Spleen (tissue), 11 donors: ENCODE measurements at regions not wholly inside any gene's neighbourhood (a gene's known extent, or its start where the extent isn't known, plus 50 kb on each side); places are given as distances from the start of the nearest gene placed in this dataset.

ENCODE experiments used
- DNase-seq: peaks from one replicate; pipeline ENCODE4 v3.0.0-alpha.2; 2020
- H3K27ac ChIP-seq, 8 donors: fragments of 200-600 bp; sonication (generic) in 7 of 8; 1 replicate in 4 of 8; 2 replicates in 4 of 8; pipeline versions ENCODE4 v1.5.0 to v1.8.0; 2016 to 2021; ENCODE audit warnings: inconsistent platforms in 4 of 8, mild to moderate bottlenecking in 4 of 8, moderate library complexity in 1 of 8
- H3K27me3 ChIP-seq, 7 donors: fragments of 200-600 bp; sonication (generic) in 6 of 7; replicated peaks in 1 of 7; 1 replicate in 4 of 7; 2 replicates in 3 of 7; pipeline versions ENCODE4 v1.5.0 to v1.8.0; 2016 to 2021; ENCODE audit warnings: inconsistent platforms in 3 of 7, mild to moderate bottlenecking in 1 of 7
- H3K36me3 ChIP-seq, 6 donors: fragments of 200-600 bp; sonication (generic) in 5 of 6; 1 replicate in 4 of 6; 2 replicates in 2 of 6; pipeline versions ENCODE4 v1.5.0 to v1.8.0; 2016 to 2021; ENCODE audit warnings: inconsistent platforms in 2 of 6
- H3K4me1 ChIP-seq, 6 donors: fragments of 200-600 bp; sonication (generic) in 5 of 6; 1 replicate in 3 of 6; 2 replicates in 3 of 6; pipeline versions ENCODE4 v1.5.0 to v1.8.0; 2016 to 2021; ENCODE audit warnings: inconsistent platforms in 3 of 6
- H3K4me3 ChIP-seq, 8 donors: fragments of 200-600 bp; sonication (generic) in 7 of 8; 1 replicate in 4 of 8; 2 replicates in 4 of 8; pipeline versions ENCODE4 v1.5.0 to v1.8.0; 2016 to 2021; ENCODE audit warnings: inconsistent platforms in 4 of 8, mild to moderate bottlenecking in 4 of 8, moderate library complexity in 2 of 8
- H3K9me3 ChIP-seq, 8 donors: fragments of 200-600 bp; sonication (generic) in 7 of 8; 1 replicate in 4 of 8; 2 replicates in 4 of 8; pipeline versions ENCODE4 v1.5.0 to v1.8.0; 2016 to 2021; ENCODE audit warnings: inconsistent platforms in 4 of 8
- CTCF ChIP-seq, 11 experiments: fragments of 200-600 bp in 7 of 11; fragments of 450-650 bp in 4 of 11; sonication (generic) in 4 of 11; IDR thresholded peaks in 8 of 11; conservative IDR thresholded peaks in 3 of 11; 1 replicate in 7 of 11; 2 replicates in 4 of 11; pipeline versions ENCODE4 v1.4.0 to v1.8.0; 2016 to 2021; ENCODE audit warnings: antibody characterized with exemption in 11 of 11, inconsistent platforms in 4 of 11, mild to moderate bottlenecking in 1 of 11
- POLR2A ChIP-seq, 3 donors: fragments of 450-650 bp; IDR thresholded peaks; one replicate each; pipeline ENCODE4 v1.5.1; 2017; ENCODE audit warnings: antibody characterized with exemption in 3 of 3, mild to moderate bottlenecking in 1 of 3
- POLR2AphosphoS5 ChIP-seq, 3 donors: sonication (generic); formaldehyde crosslinking; IDR thresholded peaks; one replicate each; pipeline ENCODE4 v1.5.1; 2017; ENCODE audit warnings: antibody characterized with exemption in 3 of 3
- WGBS, 5 donors: extraction: QIAGEN DNeasy Blood & Tissue Kit in 3 of 5; methylation state at CpG; one replicate each; pipeline versions ENCODE4 v1.1.5 to v1.1.7; 2013 to 2018; 5-methylcytosine and 5-hydroxymethylcytosine counted together
- intact Hi-C: fragments of 100-400 bp; cut with DNase I; formaldehyde crosslinking; loops from one replicate; pipeline ENCODE4 v1.15.0; 2023; ENCODE audit warnings: low total_unique reads
- donor health status: healthy with polysubstance abuse.
- donor health status: DM: no; HTN: no; CAD: no; lungs with moderate emphysema.
- donor health status: DM: no; HTN: no; CAD: no.
- donor health status: Bipolar disorder and iron deficiency.
- donor health status: healthy.
- donor health status: DM: no; HTN: no; CAD: no.
- donor health status: DM: yes; HTN: yes; CAD: no.

GRCh38 chr12:114096461-114096860 lies 130.3 kb upstream of the RBM19 start:
- WGBS, 5 donors: 75 to 84% (median 80%) methylated on average over 1 of the region's 1 CpG
- intact Hi-C loops: no loop called here

GRCh38 chr12:114093520-114093919 lies 127.4 kb upstream of the RBM19 start:
- no peaks in the 10 kb centered on the region for H3K36me3 ChIP-seq
- no peak overlapping the region for H3K4me3 ChIP-seq
- no peaks in the 10 kb centered on the region for H3K4me1 ChIP-seq
- H3K27me3 ChIP-seq: no peaks in the 10 kb centered on the region
- no peak for TF ChIP-seq POLR2AphosphoS5 (IDR thresholded peaks at IDR 0.05)
- no peak for TF ChIP-seq POLR2A (IDR thresholded peaks at IDR 0.05)
- TF ChIP-seq CTCF (IDR thresholded peaks at IDR 0.05 in 8 of 11, conservative IDR thresholded peaks at IDR 0.05 in 3 of 11): no peak
- no peak overlapping the region for H3K27ac ChIP-seq
- WGBS, 5 donors: 66 to 71% (median 70%) methylated on average over 3 of the region's 3 CpGs
- H3K9me3 ChIP-seq: peaks cover 0 to 10% (median 0%) of the 10 kb centered on the region in 8 donors
- intact Hi-C loops: no loop called here
- DNase-seq: no peak

More at GRCh38 chr12:114096461-114096860, 130.3 kb upstream of the RBM19 start:
- Histone ChIP-seq H3K27ac (no peak overlapping the region), H3K27me3 (no peaks in the 10 kb centered on the region), H3K4me1 (no peaks in the 10 kb centered on the region), H3K9me3 (peaks cover 0 to 10% (median 0%) of the 10 kb centered on the region in 8 donors), H3K36me3 (no peaks in the 10 kb centered on the region), H3K4me3 (no peak overlapping the region)
- no peak for TF ChIP-seq POLR2A (IDR thresholded peaks at IDR 0.05)
- no peak for TF ChIP-seq POLR2AphosphoS5 (IDR thresholded peaks at IDR 0.05)
- no peak for TF ChIP-seq CTCF (IDR thresholded peaks at IDR 0.05 in 8 of 11, conservative IDR thresholded peaks at IDR 0.05 in 3 of 11)
- no peak for DNase-seq

- Histone ChIP-seq H3K9me3 (peaks cover 0 to 10% (median 0%) of the 10 kb centered on the region in 8 donors), H3K36me3 (no peaks in the 10 kb centered on the region), H3K4me3 (no peak overlapping the region), H3K27me3 (no peaks in the 10 kb centered on the region), H3K4me1 (no peaks in the 10 kb centered on the region), H3K27ac (no peak overlapping the region)
- 72 to 81% (median 75%) methylated on average over 2 of the region's 2 CpGs for WGBS, 5 donors
- intact Hi-C loops: no loop called here
- DNase-seq: no peak
- TF ChIP-seq POLR2AphosphoS5 (IDR thresholded peaks at IDR 0.05): no peak
- no peak for TF ChIP-seq POLR2A (IDR thresholded peaks at IDR 0.05)
- no peak for TF ChIP-seq CTCF (IDR thresholded peaks at IDR 0.05 in 8 of 11, conservative IDR thresholded peaks at IDR 0.05 in 3 of 11)
These were observed 126.9 kb upstream of the RBM19 start for GRCh38 chr12:114092981-114093380.

- no peak for TF ChIP-seq POLR2A (IDR thresholded peaks at IDR 0.05)
- TF ChIP-seq CTCF (IDR thresholded peaks at IDR 0.05 in 8 of 11, conservative IDR thresholded peaks at IDR 0.05 in 3 of 11): no peak
- no peak for TF ChIP-seq POLR2AphosphoS5 (IDR thresholded peaks at IDR 0.05)
- Histone ChIP-seq H3K4me3 (no peak overlapping the region), H3K27me3 (no peaks in the 10 kb centered on the region), H3K36me3 (no peaks in the 10 kb centered on the region), H3K9me3 (peaks cover 0 to 10% (median 0%) of the 10 kb centered on the region in 8 donors), H3K4me1 (no peaks in the 10 kb centered on the region), H3K27ac (no peak overlapping the region)
- DNase-seq: no peak
- 62 to 71% (median 66%) methylated on average over 5 of the region's 5 CpGs for WGBS, 5 donors
- intact Hi-C loops: no loop called here
These were observed 124.1 kb upstream of the RBM19 start for GRCh38 chr12:114090211-114090610.
